OCI-LY7 (cell line): ENCODE measurements at regions not wholly inside any gene's neighbourhood (a gene's known extent, or its start where the extent isn't known, plus 50 kb on each side); places are given as distances from the start of the nearest gene placed in this dataset.

Source experiments
- BruUV-seq: library from RNA; stranded (reverse); fragments of 400-500 nt; replicated peaks from 2 replicates; lab custom pipeline; 2021; lab: Mats Ljungman, UMichigan
- CTCF ChIA-PET: fragments of 300-600 bp; sonication (Branson Sonifier 250); formaldehyde crosslinking; loops from one replicate; lab custom pipeline; 2022; ENCODE audit warnings: antibody characterized with exemption; ENCODE audit not compliant: unreplicated experiment; lab: Charles Lee
- POLR2A ChIA-PET: fragments of 300-600 bp; sonication (Branson Sonifier 250); formaldehyde crosslinking; loops from one replicate; lab custom pipeline; 2022; ENCODE audit warnings: antibody characterized with exemption; lab: Charles Lee
- DNase-seq: peaks from one replicate; pipeline ENCODE4 v3.0.0-alpha.2; 2015; ENCODE audit warnings: low spot score
- H2AFZ ChIP-seq: fragments of 200-600 bp; sonication (generic), shearing (Covaris generic); 2 replicates; pipeline ENCODE4 v1.6.1; 2014; ENCODE audit warnings: mild to moderate bottlenecking, antibody characterized with exemption, low read length, moderate library complexity
- H3K27ac ChIP-seq: fragments of 200-600 bp; sonication (generic); 2 replicates; pipeline ENCODE4 v1.5.1; 2014; ENCODE audit warnings: mixed run types, low read depth, mild to moderate bottlenecking, moderate library complexity, low read length, inconsistent platforms; ENCODE audit not compliant: poor library complexity, severe bottlenecking
- H3K36me3 ChIP-seq: fragments of 200-600 bp; sonication (generic); 2 replicates; pipeline ENCODE4 v1.6.1; 2014; ENCODE audit warnings: mild to moderate bottlenecking, antibody characterized with exemption, low read length, moderate library complexity, mixed read lengths; ENCODE audit not compliant: insufficient read depth
- H3K4me1 ChIP-seq: fragments of 200-600 bp; sonication (generic); 2 replicates; pipeline ENCODE4 v1.5.1; 2014; ENCODE audit warnings: mild to moderate bottlenecking, low read length; ENCODE audit not compliant: insufficient read depth, poor library complexity, severe bottlenecking
- H3K4me2 ChIP-seq: fragments of 200-600 bp; sonication (generic); 2 replicates; pipeline ENCODE4 v1.6.1; 2014; ENCODE audit warnings: mild to moderate bottlenecking, low read length
- H3K4me3 ChIP-seq: fragments of 200-600 bp; sonication (generic); 2 replicates; pipeline ENCODE4 v1.5.1; 2014; ENCODE audit warnings: mild to moderate bottlenecking, low read depth, low read length; ENCODE audit not compliant: poor library complexity, severe bottlenecking
- H3K79me2 ChIP-seq: fragments of 200-600 bp; sonication (generic); 2 replicates; pipeline ENCODE4 v1.6.1; 2016; ENCODE audit warnings: low read depth, mild to moderate bottlenecking, low read length, moderate library complexity, mixed read lengths; ENCODE audit not compliant: insufficient read depth
- H3K9me2 ChIP-seq: fragments of 200-600 bp; sonication (generic); 2 replicates; pipeline ENCODE4 v1.6.1; 2016; ENCODE audit warnings: mild to moderate bottlenecking, low read length, mixed read lengths; ENCODE audit not compliant: insufficient read depth
- H3K9me3 ChIP-seq: fragments of 200-600 bp; sonication (generic); 2 replicates; pipeline ENCODE4 v1.6.1; 2014; ENCODE audit warnings: mild to moderate bottlenecking, mixed run types, low read length, mixed read lengths
- H4K20me1 ChIP-seq: fragments of 200-600 bp; sonication (generic); 2 replicates; pipeline ENCODE4 v1.6.1; 2014; ENCODE audit warnings: mild to moderate bottlenecking, antibody characterized with exemption, low read length, moderate library complexity, mixed read lengths; ENCODE audit not compliant: insufficient read depth
- EZH2phosphoT487 ChIP-seq: fragments of 200-600 bp; sonication (generic); IDR thresholded peaks from 2 replicates; pipeline ENCODE4 v1.6.1; 2018; ENCODE audit warnings: low read depth, borderline replicate concordance, mild to moderate bottlenecking, mixed run types, antibody characterized with exemption, low read length, moderate library complexity, mixed read lengths
- intact Hi-C: fragments of 100-400 bp; cut with micrococcal nuclease; formaldehyde crosslinking; loops from one replicate; pipeline ENCODE4 v1.10.0; 2022; ENCODE audit not compliant: unreplicated experiment
- TF ChIP-seq, protein P1 (sequence below): fragments of 200-600 bp; sonication (generic); conservative IDR thresholded peaks from 2 replicates; pipeline ENCODE4 v1.5.1; 2014; ENCODE audit warnings: mild to moderate bottlenecking, antibody characterized with exemption, low read length, moderate library complexity, mixed read lengths

DNA sequence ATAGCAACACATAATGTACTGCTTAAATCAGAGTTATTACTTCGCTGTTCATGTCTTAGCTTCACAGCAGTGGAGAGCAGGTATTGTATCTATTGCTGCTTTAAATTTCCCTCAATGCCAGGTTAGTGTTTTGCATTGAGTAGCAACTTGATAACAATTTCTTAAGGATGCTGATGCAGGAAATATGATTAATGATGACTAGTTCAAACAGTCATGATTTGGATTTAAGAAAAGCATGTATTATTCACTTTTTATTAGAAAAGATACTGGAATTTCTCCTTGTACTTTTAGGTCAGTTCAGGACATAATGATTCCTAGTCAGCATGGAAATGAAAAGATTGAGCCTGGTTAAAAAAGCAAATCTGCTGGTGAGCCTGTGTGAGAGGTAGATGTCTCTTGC, 67.2 kb upstream of the ARHGAP29 start:
- 0 out of 2 replicates have a peak, but pooled peaks cover 4% of the 10 kb centered on the region for H3K9me2 ChIP-seq
- ChIA-PET CTCF (no interaction called here), POLR2A (no interaction called here)
- H3K4me2 ChIP-seq: no peak overlapping the region
- intact Hi-C loops: no loop called here
- no TSS peak for BruUV-seq
- no peak for DNase-seq
- TF ChIP-seq, protein P1, sequence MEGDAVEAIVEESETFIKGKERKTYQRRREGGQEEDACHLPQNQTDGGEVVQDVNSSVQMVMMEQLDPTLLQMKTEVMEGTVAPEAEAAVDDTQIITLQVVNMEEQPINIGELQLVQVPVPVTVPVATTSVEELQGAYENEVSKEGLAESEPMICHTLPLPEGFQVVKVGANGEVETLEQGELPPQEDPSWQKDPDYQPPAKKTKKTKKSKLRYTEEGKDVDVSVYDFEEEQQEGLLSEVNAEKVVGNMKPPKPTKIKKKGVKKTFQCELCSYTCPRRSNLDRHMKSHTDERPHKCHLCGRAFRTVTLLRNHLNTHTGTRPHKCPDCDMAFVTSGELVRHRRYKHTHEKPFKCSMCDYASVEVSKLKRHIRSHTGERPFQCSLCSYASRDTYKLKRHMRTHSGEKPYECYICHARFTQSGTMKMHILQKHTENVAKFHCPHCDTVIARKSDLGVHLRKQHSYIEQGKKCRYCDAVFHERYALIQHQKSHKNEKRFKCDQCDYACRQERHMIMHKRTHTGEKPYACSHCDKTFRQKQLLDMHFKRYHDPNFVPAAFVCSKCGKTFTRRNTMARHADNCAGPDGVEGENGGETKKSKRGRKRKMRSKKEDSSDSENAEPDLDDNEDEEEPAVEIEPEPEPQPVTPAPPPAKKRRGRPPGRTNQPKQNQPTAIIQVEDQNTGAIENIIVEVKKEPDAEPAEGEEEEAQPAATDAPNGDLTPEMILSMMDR: no peak
- TF ChIP-seq EZH2phosphoT487: no peak
- H3K36me3 ChIP-seq: no peaks in the 10 kb centered on the region
- no peaks in the 10 kb centered on the region for H4K20me1 ChIP-seq
- H3K9me3 ChIP-seq: no peaks in the 10 kb centered on the region
- no peaks in the 10 kb centered on the region for H3K79me2 ChIP-seq
- no peaks in the 10 kb centered on the region for H3K4me1 ChIP-seq
- no peak overlapping the region for H2AFZ ChIP-seq
- no peak overlapping the region for H3K27ac ChIP-seq
- H3K4me3 ChIP-seq: no peak overlapping the region

DNA sequence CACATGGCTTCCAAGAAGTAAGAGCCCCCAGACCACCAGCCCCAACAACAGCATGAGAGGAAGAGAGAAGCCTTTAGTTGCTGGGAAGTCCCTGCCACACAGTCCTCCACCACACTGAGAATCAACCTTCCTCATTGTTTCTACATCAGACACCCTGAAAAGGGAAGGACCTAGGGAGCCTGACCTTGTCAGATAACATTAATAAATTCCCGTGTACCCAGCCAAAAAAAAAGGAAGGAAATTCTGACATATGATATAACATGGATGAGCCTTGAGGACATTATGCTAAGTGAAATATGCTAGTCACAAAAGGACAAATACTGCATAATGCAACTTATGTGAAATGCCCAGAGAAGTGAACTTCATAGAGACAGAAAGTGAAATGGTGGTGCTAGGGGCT, 65.6 kb upstream of the ARHGAP29 start:
- POLR2A ChIA-PET: no interaction called here
- CTCF ChIA-PET: no interaction called here
- Histone ChIP-seq H3K79me2 (no peaks in the 10 kb centered on the region), H3K9me2 (0 out of 2 replicates have a peak, but pooled peaks cover 4% of the 10 kb centered on the region), H3K4me1 (no peaks in the 10 kb centered on the region), H3K36me3 (no peaks in the 10 kb centered on the region), H3K4me2 (no peak overlapping the region), H3K27ac (no peak overlapping the region), H2AFZ (no peak overlapping the region), H3K4me3 (no peak overlapping the region), H3K9me3 (no peaks in the 10 kb centered on the region), H4K20me1 (no peaks in the 10 kb centered on the region)
- no peak for DNase-seq
- intact Hi-C loops: no loop called here
- TF ChIP-seq EZH2phosphoT487: no peak
- BruUV-seq: no TSS peak

DNA sequence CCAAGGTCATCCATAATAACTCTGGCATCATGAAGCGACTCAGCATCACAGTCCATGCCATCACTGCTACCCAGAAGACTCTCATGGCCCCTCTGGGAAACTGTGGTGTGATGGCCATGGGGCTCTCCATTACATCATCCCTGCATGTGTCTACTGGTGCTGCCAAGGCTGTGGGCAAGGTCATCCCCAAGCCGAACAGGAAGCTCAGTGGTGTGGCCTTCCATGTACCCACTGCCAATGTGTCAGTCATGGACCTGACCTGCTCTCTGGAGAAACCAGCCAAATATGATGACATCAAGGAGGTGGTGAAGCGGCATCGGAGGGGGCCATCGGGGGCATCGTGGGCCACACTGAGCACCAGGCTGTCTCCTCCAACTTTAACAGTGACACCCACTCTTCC, 65.1 kb upstream of the ARHGAP29 start:
- Histone ChIP-seq H3K9me3 (no peaks in the 10 kb centered on the region), H3K36me3 (no peaks in the 10 kb centered on the region), H3K79me2 (no peaks in the 10 kb centered on the region), H3K27ac (no peak overlapping the region), H3K4me1 (no peaks in the 10 kb centered on the region), H4K20me1 (no peaks in the 10 kb centered on the region), H3K4me2 (no peak overlapping the region), H3K4me3 (no peak overlapping the region), H3K9me2 (0 out of 2 replicates have a peak, but pooled peaks cover 4% of the 10 kb centered on the region), H2AFZ (no peak overlapping the region)
- TF ChIP-seq, protein P1: no peak
- no peak for TF ChIP-seq EZH2phosphoT487
- no TSS peak for BruUV-seq
- ChIA-PET POLR2A (no interaction called here), CTCF (no interaction called here)
- intact Hi-C loops: no loop called here
- no peak for DNase-seq
